Jurkat, Clone E6-1 (cell line): ENCODE measurements at regions not wholly inside any gene's neighbourhood (a gene's known extent, or its start where the extent isn't known, plus 50 kb on each side); places are given as distances from the start of the nearest gene placed in this dataset.

Experiments used
- DNase-seq: peaks from one replicate; pipeline ENCODE4 v3.0.0-alpha.2; 2011; ENCODE audit warnings: low read depth, low spot score
- H3K4me3 ChIP-seq: 2 replicates; pipeline ENCODE4 v1.5.1; 2011; ENCODE audit warnings: mild to moderate bottlenecking, low read length, control low read depth, moderate library complexity

DNA sequence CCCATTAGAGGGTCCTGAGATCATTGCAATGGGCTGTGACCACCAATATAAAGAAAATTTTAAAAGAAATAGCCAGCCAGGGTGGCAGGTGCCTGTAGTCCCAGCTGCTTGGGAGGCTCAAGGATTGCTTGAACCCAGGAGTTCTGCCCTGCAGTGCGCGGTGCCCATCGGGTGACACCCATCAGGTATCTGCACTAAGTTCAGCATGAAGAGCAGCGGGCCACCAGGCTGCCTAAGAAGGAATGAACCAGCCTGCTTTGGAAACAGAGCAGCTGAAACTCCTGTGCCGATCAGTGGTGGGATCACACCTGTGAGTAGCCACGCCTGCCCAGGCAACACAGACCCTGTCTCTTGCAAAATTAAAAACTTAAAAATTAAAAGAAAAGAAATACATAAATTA is 102.5 kb upstream of the FOXC1 start:
- DNase-seq = no peak
- no peak overlapping the region for H3K4me3 ChIP-seq

DNA sequence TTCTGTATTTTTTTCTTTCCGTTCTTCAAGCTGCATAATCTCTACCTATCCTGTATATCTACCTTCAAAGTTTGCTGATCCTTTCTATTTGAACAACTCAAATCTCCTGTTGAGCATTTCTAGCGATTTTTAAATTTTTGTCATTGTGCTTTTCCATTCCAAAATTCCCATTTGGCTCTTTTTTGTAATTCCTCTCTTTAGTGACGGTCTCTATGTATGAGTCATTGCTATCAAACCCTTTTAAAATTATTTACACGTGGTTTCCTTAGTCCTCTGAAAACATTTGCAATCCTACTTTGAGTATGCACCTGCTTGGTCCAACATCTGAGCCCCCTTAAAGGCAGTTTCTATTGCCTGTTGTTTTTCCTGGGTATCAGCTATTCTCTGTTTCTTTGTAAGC is 100.5 kb upstream of the FOXC1 start:
- no peak overlapping the region for H3K4me3 ChIP-seq
- no peak for DNase-seq

DNA sequence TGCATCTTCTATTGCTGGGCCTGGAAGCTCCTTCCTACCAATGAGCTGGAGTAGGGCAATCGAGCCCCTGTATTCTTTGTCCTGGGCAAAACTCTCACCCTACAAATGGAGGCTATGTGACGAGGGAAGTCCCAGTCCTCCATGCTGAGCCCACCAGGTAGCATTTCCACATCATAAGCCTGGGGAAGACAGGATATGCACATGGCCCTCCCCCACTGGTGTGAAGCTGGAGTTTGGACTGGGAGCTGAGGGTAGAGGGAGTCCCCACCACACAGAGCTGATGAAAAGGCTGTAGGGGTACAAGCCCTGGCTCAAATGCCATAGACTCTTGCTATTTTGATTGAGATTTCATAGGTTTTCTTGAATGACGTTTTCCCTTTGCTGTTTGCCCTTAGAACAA is 99.5 kb upstream of the FOXC1 start:
- no peak for DNase-seq

DNA sequence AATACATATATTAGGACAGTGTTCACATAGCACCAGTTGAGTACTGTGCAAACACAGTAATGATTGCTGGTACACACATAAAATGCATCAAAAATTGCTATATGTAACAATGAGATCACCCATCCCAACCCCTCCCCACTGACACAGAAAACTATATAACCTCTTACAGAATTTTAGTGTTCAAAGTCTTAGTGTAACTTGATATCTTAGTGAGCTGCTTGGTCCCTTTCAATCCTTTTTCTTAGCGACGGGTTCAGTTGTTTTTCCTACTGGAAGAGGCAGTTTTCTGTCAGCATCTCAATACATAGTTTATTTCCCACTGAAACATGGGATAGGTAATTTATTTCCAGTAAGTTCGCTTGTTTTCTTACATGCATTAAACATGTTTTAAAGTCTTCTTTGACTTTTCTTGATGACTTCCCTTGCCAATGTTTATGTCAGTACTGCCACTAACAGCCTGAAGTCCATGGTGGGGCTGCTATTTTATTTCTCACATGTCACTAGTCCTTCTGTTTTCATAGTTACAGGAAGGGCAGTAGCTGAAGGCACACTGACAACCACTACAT is 96.4 kb upstream of the FOXC1 start:
- no peak for DNase-seq
- H3K4me3 ChIP-seq = no peak overlapping the region

More for the DNA sequence above, 99.5 kb upstream of the FOXC1 start:
- no peak overlapping the region for H3K4me3 ChIP-seq

DNA sequence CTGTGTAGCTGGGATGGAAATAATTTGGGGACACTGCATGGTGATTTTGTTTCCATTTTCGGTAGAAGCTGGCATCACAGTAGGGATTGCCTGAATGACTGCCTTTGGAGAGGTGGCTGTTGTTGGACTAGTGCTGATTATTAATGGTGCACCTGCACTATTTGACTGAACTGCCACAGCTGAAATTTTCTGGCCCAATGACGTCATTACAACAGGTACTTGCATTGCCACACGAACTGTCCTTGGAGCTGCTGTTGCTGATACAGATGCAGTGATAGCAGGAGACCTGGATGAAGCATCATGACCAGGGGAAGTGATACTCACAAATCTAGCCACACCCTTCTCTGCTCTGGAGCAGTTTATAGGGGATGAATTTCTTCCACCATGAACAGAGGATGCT is 95.6 kb upstream of the FOXC1 start:
- H3K4me3 ChIP-seq = no peak overlapping the region
- DNase-seq = no peak

DNA sequence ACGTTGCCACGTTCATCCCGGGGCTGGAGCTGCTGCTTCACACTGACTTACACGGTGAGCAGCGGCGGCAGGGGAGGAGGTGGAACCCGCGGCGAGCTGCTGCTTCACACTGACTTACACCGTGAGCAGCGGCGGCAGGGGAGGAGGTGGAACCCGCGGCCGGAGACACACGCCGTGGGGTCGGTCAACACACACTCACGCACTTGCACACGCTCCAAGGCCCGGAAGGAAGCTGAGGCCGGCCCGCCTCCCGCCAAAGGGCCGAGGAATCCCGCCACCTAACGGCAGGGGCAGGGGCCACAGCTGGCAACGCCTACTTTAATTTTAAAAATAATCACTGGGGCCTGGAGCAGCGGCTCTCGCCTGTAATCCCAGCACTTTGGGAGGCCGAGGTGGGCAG is 94.4 kb upstream of the FOXC1 start:
- no peak for DNase-seq
- H3K4me3 ChIP-seq = no peak overlapping the region

DNA sequence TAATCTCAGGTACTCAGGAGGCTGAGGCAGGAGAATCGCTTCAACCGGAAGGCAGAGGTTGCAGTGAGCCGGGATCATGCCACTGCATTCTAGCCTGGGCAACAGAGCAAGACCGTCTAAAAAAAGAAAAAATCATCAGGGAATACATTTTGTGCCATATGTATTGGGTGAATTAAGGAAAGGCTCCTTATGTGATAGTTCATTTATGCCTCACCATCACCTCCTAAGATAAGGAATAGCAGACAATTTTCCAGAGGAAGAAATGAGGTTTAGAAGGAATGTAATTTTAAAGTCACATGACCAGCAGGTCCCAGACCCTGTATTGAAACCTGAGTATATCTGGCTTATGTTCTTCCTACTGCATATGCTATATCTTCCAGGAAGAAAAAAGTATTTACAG is 93.9 kb upstream of the FOXC1 start:
- H3K4me3 ChIP-seq = no peak overlapping the region
- DNase-seq = no peak

DNA sequence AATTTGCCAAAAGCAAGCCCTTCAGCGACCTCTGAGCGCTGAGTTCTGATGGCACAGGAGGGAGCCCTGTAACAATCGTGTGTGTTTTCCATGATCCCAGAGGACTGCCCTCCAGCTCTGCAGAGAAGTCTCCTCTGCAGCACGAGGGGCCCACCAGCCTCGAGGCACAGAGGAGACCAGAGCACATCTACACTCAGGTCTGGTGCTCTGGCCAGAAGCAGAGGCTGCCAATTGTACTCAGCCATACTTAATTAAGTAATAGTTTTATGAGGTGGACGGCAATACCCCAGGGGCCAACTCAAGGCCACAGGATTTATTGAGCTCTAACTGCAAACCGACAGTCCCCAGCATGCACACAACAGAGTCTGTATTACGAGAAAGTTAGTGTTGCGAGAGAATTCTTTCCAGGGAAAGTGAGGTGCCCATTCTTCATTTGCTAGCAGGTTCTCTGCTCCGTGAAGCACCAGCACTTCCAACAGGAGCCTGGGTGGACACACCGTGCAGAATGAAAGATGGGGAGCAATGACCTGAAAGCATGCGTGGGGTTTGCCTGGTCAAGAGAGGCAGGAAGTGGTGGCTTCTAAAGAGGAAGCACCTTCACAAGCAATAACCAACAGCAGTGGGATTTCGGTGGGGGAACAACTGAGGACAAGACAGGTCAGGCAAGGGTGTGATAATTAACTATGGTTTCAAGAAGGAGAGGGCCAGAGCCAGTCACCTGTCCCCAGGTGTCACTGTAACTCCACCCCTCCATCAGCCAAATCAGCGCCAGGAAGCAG is 92.8 kb upstream of the FOXC1 start:
- H3K4me3 ChIP-seq = no peak overlapping the region
- DNase-seq = no peak

DNA sequence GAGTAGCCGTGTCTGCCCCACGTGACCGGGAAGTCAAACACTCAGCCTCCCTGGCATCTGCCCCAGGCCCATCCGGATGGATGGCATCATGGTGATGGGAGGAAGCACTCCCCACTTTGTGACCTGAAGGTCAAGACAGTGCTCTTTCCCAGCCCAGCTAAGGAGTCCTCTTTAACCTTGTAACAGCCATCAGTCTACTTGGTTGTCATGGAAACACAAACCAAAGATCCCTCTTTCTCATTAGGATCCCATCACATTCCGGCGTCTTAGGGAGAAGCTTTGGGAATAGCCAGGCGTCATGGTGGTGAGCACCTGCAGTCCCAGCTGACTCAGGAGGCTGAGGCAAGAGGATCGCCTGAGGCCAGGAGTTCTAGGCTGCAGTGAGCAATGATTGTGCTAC is 90.9 kb upstream of the FOXC1 start:
- DNase-seq = no peak
- H3K4me3 ChIP-seq = no peak overlapping the region

DNA sequence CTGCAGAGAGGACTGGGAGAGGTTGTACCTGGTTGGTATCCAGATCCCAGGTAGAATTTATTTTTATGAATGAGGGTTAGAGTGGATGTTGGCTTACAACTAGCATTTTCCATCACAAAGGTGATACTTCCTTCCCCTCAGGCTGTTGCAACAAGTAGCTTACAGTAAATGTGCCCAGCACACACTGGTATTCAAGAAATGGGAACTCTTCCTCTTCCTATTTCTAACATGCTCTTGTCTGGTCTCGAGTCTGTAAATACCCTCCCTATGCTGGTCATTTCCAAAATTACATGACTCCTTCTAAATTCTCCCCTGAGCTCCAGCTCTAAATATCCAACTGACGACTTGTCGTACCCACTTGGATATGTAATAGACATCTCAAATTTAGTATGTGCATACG is 90.1 kb upstream of the FOXC1 start:
- DNase-seq = no peak
- no peak overlapping the region for H3K4me3 ChIP-seq

DNA sequence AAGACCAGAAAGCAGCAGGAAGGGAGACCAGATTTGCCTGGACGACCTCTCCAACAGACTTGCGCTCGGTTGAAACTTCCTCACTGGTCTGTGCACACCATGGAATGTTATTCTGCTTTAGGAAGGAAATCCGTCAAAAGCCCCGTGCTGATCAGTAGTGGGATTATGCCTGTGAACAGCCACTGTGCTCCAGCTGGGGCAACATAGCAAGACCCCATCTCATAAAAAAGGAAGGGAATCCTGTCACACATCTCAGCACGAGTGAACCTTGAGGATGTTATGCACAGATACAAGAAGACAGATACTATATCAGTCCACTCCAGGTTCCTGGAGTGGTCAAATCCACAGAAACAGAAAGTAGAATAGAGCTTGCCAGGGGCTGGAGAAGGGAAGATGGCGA is 86.9 kb upstream of the FOXC1 start:
- H3K4me3 ChIP-seq = no peak overlapping the region
- no peak for DNase-seq

DNA sequence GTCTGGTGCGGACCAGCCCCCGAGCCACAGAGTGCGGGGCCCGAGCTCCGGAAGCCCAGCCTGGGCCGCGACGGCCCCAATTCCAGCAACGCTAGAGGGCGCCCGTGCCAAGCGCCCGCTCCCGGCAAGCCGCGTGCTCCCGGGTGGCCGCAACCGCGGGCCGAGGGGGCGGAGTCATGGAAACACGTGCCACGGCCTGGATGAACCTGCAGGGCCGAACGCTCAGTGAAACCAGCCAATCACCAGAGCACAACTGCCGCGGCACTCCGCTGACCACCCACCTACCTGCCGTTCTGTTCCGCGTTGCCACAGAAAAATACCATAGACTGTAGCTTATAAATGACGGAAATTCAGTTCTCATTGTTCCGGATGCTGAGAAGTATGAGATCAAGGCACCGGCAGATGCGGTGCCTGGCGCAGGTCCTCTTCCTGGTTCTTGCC is 85.7 kb upstream of the FOXC1 start:
- H3K4me3 ChIP-seq = no peak overlapping the region
- no peak for DNase-seq

DNA sequence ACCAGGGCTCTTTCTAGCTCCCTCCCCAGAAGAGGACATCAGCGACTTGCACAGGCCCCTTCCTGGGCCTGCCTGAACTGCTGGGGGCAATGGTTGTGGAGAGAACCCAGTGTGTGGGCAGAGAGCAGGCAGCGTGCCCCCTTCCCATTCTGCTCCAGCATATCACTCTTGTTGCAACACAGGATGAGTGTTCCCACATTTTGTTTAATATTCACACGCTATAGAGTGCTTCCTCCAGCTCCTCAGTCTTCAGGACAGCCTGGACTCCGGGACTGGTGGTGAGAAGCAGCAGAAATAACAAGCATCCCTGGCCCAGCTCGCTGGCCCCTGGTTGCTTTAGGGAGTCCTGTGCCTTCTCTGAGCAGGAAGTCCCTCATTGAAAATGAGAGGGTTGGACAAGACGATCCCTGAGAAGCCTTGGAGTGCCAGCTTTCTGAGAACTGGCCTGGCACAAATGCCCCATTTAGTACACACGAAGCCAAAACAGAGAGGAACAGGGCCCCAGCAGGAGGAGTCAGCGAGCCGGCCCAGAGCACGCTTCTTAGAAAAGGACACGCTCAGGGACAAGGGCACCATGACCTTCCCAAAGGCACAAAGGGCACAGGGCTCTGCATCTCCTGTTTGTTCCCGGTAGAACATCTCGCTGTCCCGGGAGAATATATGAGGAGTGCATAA is 84.2 kb upstream of the FOXC1 start:
- no peak for DNase-seq
- H3K4me3 ChIP-seq = no peak overlapping the region

DNA sequence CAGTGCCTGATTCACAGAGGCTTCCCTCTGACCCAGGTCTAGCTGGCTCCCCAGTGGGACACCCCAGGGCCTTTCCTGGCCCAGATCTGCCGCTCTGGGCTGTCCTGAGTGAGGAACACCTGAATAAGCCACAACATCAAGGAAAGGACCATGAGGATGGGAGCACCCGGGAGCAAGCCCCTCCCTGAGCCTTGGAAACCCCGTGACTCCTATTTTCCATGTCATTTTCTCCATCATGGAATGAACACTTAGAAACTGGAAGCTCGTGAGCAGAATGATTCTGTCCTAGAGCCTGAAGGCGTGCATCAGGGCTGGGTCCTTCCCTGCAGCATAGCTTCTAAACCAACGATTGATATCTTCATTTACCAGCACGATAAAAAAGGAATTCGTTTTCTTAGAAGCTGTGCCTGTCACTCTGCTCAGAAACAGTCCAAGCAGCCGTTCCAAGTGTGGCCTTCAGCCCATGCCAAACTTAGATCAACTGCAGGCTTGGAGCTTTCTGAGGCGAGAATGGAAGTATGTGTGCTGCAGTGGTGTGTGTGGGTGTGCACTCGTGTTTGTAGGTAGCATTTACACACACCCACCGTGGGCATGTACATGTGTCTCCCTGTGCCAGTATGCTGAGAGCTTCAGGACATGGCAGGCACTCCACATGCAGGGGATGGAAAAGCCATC is 83.2 kb upstream of the FOXC1 start:
- H3K4me3 ChIP-seq = no peak overlapping the region

DNA sequence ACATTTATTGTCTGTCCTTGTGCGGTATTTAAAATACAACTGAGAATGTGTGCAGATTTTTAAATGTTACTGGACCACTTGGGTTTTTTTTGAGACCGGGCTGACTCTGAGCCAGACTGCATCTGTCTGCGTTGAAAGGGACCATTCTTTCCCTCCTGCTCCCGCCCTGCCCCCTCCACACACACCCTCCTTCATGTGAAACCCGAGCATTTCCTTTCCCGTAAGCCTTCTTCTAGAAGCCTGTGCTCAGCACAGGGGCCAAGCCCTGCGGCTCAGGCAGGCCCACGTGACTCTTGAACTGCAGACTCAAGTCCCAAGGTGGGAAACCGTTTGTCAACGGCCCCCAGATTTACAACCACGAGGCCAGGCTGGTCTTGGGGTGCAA is 82.7 kb upstream of the FOXC1 start:
- no peak overlapping the region for H3K4me3 ChIP-seq
- DNase-seq = peak; percentile 71

More for the DNA sequence above, 83.2 kb upstream of the FOXC1 start:
- DNase-seq = no peak

DNA sequence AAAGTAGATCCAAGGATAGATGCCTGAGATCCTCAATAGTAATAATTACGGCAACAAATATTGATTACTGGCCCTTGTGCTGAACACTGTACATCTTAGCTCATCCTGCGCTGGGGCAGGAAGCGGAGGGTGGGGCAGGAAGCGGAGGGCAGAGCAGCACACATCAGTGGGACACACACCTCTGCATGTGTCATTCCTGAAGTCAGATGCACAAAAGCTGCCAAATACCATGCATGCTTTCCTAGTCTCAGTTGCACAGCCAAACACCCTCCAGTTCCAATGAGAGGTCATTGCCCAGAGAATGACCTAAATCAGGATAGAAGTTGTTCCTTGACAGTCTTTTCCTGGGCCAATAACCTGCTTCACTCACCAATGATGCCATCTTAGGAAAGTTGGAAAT is 74.4 kb upstream of the FOXC1 start:
- H3K4me3 ChIP-seq = no peak overlapping the region
- DNase-seq = no peak

DNA sequence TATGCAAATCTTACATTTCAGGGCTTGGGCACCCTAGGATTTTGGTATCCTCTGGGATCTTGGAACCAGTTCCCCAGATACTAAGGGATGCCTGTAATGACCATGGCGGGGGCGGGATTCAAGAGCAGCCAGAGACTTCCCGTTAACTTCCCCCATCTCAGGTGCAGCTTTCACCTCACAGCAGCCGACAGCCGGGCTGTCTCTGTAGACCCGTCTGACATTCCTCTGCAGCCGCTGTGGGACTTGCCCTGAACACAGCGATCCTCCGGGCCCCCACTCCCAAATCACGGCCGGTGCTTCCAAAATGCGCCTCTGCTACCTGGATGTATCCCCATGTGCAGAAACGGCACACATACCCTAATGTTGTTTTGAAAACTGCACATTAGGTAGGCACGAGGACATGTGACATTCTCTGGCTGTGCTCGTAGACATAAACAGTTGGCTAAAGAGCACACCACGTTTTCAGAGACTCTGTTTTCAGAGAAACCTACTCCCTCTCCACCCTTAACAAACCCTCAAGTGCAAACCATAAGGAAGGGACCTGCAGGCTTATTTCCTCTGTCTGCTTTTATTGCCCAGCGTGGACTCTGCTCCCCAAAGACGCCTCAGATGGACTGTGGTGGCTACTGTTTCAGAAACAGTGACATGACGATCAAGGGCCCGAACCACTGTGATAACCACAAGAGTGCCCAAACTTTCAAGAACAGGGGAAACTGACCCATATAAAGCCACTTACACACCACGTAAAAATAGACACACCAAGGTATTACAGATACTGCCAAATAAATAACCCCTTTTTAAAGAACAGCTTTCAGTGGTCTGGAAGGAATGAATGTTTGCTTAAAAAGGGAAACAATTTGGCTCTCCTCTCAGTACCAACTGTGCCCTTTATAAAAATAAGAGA is 72.9 kb upstream of the FOXC1 start:
- H3K4me3 ChIP-seq = no peak overlapping the region
- DNase-seq = no peak

DNA sequence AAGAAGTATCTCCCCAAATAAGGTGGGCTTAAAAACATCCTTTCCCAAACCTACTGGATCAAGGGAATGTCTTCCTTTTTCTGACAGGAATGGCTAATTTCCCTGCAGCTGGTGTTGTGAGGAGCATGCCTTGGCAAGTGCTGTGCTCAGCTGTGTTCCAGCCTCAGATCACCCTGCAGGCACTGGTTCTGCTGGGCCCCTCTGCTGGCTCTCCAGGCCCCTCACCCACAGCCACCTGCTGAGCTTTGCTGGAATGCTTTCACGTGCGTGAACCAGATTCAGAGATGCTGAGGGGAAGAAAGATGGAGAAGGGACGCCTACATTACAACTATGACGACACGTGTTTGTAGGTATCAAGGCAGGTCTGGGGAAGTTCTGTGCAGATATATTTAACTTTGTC is 71.3 kb upstream of the FOXC1 start:
- no peak for DNase-seq
- H3K4me3 ChIP-seq = no peak overlapping the region

DNA sequence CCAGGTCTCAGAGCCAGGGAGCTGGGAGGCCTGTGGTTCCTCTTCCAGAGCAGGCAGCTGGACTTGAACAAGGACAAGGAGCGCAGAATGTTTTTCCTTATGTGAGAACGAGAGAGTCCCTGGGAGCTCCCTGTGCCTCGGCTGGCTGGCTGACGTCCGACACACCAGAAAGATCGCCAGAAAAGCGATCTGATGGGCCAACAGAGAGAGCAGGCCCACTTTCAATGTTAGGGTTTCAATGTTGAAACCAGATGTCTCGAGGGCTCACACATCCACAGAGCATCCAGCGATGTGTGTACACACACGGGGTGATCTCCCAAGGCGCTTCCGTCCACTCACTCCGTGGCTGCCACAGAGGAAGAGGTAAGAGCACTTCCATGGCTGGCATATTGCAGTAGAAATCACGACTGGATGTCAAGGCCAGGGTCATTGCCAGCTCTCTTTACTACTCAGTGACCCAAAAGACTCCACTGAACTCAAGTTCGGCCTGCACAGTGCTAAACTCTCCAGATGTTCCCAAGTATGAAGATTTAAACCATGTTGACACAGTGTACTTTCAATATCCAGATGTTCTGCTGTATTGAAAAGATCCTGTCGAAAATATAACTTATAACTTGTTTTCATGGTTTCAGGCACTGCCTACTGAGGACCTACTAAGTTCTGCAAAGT is 70.8 kb upstream of the FOXC1 start:
- H3K4me3 ChIP-seq = no peak overlapping the region
- DNase-seq = no peak
